Erythroblast (primary cell): ENCODE measurements at regions not wholly inside any gene's neighbourhood (a gene's known extent, or its start where the extent isn't known, plus 50 kb on each side); places are given as distances from the start of the nearest gene placed in this dataset.

ENCODE experiments used
- GATA1 ChIP-seq: IDR thresholded peaks from 2 replicates; pipeline ENCODE4 v1.6.1; 2011; ENCODE audit warnings: low read depth, mild to moderate bottlenecking, control low read depth, low read length, moderate library complexity
- POLR2A ChIP-seq: IDR thresholded peaks from 2 replicates; pipeline ENCODE4 v1.6.1; 2011; ENCODE audit warnings: mild to moderate bottlenecking, low read length

DNA sequence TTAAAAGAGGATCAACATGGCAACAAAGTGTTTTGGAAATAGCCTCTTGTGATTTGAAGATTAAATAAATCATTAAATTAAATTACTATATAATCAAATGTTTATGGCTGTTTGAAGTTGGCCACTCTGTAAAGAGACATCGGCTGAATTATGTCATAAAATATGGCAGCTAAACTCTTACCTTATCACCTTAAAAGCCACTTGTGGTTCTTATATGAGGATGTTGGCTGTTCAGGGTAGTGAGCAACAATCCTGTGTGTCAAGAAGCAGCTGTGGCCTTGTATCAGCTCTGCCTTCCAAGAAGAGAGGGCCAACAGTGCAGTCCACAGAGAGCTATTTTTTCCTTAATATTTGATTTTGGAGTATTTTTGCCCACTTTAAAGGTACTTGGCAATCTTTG lies 113.4 kb upstream of the CDK6 start:
- TF ChIP-seq POLR2A (no peak), GATA1 (no peak)
